ENCODE measurements at regions not wholly inside any gene's neighbourhood (a gene's known extent, or its start where the extent isn't known, plus 50 kb on each side); places are given as distances from the start of the nearest gene placed in this dataset.
"Not testable (repeated sequence)": the region's sequence is repeated elsewhere in the genome, so short reads cannot be mapped to it uniquely, and the experiment has no call there.

GRCh38 chr2:6127718-6128117 is 435.5 kb downstream of the SOX11 start:
- intact Hi-C loops (cut with DNase I) = no loop called here
- H3K4me1 ChIP-seq = no peaks in the 10 kb centered on the region
- DNase-seq (ENCODE audit: low spot score in 2 of 2) = no peak
- no peak overlapping the region for H3K4me3 ChIP-seq
- H3K27me3 ChIP-seq = no peaks in the 10 kb centered on the region
- no peaks in the 10 kb centered on the region for H3K9me3 ChIP-seq
- no peaks in the 10 kb centered on the region for H3K36me3 ChIP-seq
- H3K27ac ChIP-seq = no peak overlapping the region
- no peak for TF ChIP-seq CTCF (IDR thresholded peaks at IDR 0.05)

- DNase-seq (ENCODE audit: low spot score in 2 of 2) = no peak
- no peak overlapping the region for H3K27ac ChIP-seq
- intact Hi-C loops (cut with DNase I) = no loop called here
- no peak overlapping the region for H3K4me3 ChIP-seq
- H3K4me1 ChIP-seq = no peaks in the 10 kb centered on the region
- H3K9me3 ChIP-seq = no peaks in the 10 kb centered on the region
- no peaks in the 10 kb centered on the region for H3K27me3 ChIP-seq
- no peak for TF ChIP-seq CTCF (IDR thresholded peaks at IDR 0.05)
- H3K36me3 ChIP-seq = no peaks in the 10 kb centered on the region
These were observed 447.0 kb downstream of the SOX11 start for GRCh38 chr2:6139142-6139541.

- TF ChIP-seq CTCF (IDR thresholded peaks at IDR 0.05) = no peak
- no peaks in the 10 kb centered on the region for H3K27me3 ChIP-seq
- H3K9me3 ChIP-seq = no peaks in the 10 kb centered on the region
- H3K4me3 ChIP-seq = no peak overlapping the region
- no peak overlapping the region for H3K27ac ChIP-seq
- no peaks in the 10 kb centered on the region for H3K36me3 ChIP-seq
- DNase-seq (ENCODE audit: low spot score in 2 of 2) = no peak
- H3K4me1 ChIP-seq = no peaks in the 10 kb centered on the region
- intact Hi-C loops (cut with DNase I) = no loop called here
These were observed 447.7 kb downstream of the SOX11 start for GRCh38 chr2:6139916-6140315.

GRCh38 chr2:6140509-6140908 is 448.3 kb downstream of the SOX11 start:
- H3K4me1 ChIP-seq = no peaks in the 10 kb centered on the region
- H3K4me3 ChIP-seq = no peak overlapping the region
- H3K9me3 ChIP-seq = no peaks in the 10 kb centered on the region
- intact Hi-C loops (cut with DNase I) = no loop called here
- no peak overlapping the region for H3K27ac ChIP-seq
- H3K36me3 ChIP-seq = no peaks in the 10 kb centered on the region
- no peaks in the 10 kb centered on the region for H3K27me3 ChIP-seq
- no peak for DNase-seq (ENCODE audit: low spot score in 2 of 2)
- no peak for TF ChIP-seq CTCF (IDR thresholded peaks at IDR 0.05)

GRCh38 chr2:6143812-6144211 is 451.6 kb downstream of the SOX11 start:
- Histone ChIP-seq H3K4me1 (no peaks in the 10 kb centered on the region), H3K36me3 (no peaks in the 10 kb centered on the region), H3K4me3 (no peak overlapping the region), H3K9me3 (no peaks in the 10 kb centered on the region), H3K27ac (no peak overlapping the region), H3K27me3 (no peaks in the 10 kb centered on the region)
- intact Hi-C loops (cut with DNase I) = no loop called here
- no peak for TF ChIP-seq CTCF (IDR thresholded peaks at IDR 0.05)
- no peak for DNase-seq (ENCODE audit: low spot score in 2 of 2)

GRCh38 chr2:6147215-6147614 is 455.0 kb downstream of the SOX11 start:
- H3K36me3 ChIP-seq; H3K4me3 ChIP-seq; H3K9me3 ChIP-seq; H3K27ac ChIP-seq; intact Hi-C loops (cut with DNase I); DNase-seq (ENCODE audit: low spot score in 2 of 2); H3K27me3 ChIP-seq; H3K4me1 ChIP-seq: not testable (repeated sequence)
